ENCODE measurements at regions not wholly inside any gene's neighbourhood (a gene's known extent, or its start where the extent isn't known, plus 50 kb on each side); places are given as distances from the start of the nearest gene placed in this dataset.

DNA sequence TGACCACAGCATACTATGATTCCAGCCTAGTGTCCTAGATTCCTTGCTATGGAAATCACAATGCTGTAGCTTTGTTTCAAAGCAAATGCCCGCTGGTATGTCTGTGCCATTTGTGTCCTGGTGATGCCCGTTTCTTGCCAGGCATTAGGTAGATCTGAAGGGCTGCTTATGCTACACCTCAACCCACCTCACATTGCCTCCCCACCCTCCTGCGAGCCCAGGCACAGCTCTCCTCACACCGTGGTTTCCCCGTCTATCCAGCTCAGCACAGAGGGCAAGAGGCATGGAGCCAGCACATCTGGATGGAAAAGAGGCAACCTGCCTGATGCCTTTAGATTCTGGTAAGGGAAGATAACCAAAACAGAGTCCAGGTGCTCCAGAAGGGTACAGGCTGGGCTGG, 307.4 kb upstream of the B3GAT1 start:
- no peak for TF ChIP-seq POLR2A (IDR thresholded peaks at IDR 0.05; ENCODE audit: extremely low read depth, insufficient read length)
- TF ChIP-seq, protein P1, sequence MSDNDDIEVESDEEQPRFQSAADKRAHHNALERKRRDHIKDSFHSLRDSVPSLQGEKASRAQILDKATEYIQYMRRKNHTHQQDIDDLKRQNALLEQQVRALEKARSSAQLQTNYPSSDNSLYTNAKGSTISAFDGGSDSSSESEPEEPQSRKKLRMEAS (IDR thresholded peaks at IDR 0.05; ENCODE audit: low read depth, low read length) = no peak
- TF ChIP-seq, protein P2, sequence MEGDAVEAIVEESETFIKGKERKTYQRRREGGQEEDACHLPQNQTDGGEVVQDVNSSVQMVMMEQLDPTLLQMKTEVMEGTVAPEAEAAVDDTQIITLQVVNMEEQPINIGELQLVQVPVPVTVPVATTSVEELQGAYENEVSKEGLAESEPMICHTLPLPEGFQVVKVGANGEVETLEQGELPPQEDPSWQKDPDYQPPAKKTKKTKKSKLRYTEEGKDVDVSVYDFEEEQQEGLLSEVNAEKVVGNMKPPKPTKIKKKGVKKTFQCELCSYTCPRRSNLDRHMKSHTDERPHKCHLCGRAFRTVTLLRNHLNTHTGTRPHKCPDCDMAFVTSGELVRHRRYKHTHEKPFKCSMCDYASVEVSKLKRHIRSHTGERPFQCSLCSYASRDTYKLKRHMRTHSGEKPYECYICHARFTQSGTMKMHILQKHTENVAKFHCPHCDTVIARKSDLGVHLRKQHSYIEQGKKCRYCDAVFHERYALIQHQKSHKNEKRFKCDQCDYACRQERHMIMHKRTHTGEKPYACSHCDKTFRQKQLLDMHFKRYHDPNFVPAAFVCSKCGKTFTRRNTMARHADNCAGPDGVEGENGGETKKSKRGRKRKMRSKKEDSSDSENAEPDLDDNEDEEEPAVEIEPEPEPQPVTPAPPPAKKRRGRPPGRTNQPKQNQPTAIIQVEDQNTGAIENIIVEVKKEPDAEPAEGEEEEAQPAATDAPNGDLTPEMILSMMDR (IDR thresholded peaks at IDR 0.05; ENCODE audit: low read depth, low read length) = no peak
- TF ChIP-seq MYC (IDR thresholded peaks at IDR 0.05; ENCODE audit: low read depth, low read length) = no peak

All from NB4 (cell line).